Bone marrow (tissue), 2 donors: ENCODE measurements at regions not wholly inside any gene's neighbourhood (a gene's known extent, or its start where the extent isn't known, plus 50 kb on each side); places are given as distances from the start of the nearest gene placed in this dataset.
"Not testable (repeated sequence)": the region's sequence is repeated elsewhere in the genome, so short reads cannot be mapped to it uniquely, and the experiment has no call there.

Experiments
- DNase-seq, 2 donors: peaks; one replicate each; lab custom pipeline; 2025; lab: John Stamatoyannopoulos, UW

DNA sequence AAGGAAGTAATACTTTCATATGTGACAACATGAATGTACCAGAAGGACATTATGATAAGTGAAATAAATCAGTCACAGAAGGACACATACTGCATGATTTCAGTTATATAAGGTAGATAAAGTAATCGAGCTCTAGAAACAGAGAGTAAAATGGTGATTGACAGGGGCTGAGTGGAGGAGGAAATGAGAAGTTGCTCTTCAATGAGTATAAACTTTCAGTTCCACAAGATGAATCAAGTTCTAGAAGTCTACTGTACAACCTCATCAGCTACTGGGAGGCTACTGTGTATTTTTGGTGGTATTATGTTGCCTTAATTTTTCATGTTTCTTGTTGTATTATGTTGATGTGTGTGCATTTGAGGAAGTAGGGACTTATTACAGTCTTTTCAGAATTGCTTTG lies 270.9 kb upstream of the GRIA3 start:
- no peak for DNase-seq

DNA sequence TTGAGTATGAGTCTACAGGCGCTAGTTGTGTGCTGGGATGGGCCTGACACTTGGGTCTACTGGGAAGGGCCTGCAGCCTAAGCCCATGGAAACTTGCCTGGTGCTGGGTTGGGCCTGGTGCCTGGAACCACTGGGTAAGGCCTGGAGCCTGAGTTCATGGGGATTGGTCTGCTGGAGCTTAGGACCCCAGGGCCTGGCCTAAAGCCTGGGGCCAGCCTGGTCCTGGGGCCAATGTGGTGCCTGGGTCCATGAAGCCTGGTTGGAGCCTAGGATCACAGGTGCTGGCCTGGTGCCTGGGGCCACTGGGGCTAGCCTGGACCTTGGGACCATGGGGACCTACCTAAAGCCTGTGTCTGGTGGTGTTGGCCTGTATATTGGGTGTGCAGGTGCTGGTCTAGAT lies 270.3 kb upstream of the GRIA3 start:
- no peak for DNase-seq

DNA sequence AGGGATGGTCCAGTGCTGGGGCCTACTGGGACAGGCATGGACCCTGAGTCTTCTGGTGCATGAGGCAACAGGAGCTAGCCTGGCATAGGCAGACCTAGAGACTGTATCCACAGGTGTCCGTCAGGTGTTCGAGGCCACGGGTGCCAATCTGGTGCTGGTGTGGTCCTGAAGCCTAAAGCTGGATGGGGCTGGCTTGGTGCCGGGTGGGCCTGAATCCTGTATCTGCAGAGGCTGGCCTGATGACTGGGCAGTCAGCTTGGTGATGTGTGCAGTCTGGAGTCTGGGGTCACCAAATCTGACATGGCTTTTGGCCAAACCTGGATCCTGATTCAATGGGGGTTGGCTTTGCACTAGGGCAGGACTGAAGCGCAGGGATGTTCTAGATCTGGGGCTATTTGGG lies 269.8 kb upstream of the GRIA3 start:
- DNase-seq, result no peak

DNA sequence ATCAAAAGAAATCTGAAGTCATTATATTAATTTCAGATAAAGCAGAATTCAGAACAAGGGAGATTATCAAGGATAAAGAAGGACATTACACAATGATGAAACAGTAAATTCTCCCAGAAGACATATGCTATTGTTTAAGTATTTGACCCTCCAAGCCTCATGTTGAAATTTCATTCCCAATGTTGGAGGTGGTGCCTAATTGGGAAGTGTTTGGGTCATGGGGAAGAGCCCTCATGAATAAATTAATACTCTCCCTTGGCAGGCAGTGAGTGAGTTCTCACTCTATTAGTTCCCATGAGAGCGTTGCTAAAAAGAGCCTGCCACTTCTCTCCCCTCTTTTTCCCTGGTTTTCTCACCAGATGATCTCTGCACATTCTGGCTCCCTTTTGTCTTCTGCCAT lies 249.9 kb upstream of the GRIA3 start:
- DNase-seq, result no peak

DNA sequence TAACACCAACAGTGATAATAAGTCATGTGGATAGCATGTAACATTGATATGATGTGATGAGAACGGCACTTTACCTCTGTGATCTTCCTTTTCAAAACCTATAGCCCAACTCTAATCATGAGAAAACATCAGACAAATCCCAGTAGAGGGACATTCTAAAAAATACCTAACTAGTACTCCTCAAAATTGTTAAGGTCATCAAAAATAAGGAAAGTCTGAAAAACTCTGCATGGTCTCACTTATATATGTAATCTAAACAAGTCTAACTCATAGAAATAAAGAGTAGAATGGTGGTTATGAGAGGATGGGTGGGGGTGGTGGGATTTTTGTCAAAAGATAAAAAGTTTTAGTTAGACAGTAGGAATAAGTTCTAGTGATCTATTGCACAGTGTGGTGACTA lies 243.9 kb upstream of the GRIA3 start:
- no peak for DNase-seq

DNA sequence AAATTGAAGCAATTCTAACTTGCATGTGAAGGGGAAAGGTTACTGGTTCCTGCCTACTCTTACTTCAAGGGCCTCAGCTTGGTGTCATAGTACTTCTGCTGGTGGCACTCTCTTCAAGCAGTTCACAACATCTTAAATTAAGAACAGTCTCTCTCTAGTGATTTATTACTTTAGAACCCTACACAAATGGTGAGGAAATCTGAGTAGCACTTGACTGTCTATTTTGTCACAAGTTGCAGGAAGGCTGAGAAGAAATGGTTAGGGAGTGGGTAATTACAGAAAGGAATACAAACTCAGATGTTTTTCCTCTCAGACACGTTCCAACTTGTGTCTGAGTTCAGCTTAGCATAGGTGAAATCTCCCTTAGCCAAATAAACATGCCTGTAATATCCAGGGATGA lies 242.3 kb upstream of the GRIA3 start:
- DNase-seq, result no peak

DNA sequence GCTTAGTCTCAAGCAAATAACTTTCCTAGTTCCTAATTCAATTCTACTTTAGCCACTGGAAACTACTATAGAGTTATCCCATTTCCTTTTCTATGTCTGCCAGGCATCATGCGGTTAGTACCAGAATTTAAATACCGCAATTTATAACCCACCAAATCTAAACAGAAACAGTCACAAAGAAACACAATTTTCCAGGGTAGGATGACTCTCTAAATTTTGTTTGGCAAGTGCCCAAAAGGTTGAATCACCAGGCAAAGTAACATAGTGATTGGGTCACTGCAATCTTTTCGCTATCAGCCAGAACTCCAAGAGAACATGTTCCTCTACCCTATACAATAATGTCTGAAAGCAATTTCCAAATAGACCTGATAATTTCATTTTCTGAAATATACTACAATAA lies 240.2 kb upstream of the GRIA3 start:
- no peak for DNase-seq

DNA sequence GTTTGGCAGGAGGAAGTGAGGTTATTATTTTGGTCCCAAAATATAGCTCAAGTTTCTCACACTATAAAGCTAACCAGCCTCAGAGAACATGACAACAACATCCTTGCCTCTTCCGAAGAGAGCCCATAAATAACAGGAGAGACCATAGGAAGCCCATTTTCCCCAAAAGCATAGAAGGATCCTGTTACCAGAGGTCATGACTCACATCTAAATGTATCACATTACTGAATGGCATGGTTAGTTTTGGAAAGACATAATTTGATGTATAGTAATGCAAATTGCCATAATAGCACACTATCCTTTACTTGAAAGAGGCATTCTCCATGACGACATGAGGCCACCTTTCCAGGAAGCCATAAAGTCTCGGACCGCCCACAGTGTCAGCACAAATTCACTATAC lies 238.8 kb upstream of the GRIA3 start:
- DNase-seq, result no peak

DNA sequence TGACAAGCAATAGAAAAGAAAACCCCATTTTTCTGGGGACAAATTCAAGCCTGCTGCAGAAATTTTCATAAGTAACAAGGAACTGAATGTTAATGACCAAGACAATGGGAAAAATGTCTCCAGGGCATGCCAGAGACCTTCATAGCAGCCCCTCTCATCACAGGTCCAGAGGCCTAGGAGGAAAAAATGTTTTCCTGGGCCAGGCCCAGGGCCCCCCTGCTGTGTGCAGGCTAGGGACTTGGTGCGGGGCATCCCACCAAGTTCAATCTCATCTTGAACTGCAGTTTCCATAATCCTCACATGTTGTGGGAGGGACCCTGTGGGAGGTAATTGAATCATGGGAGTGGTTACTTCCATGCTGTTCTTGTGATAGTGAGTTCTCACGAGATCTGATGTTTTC lies 211.5 kb upstream of the GRIA3 start:
- DNase-seq, result no peak

DNA sequence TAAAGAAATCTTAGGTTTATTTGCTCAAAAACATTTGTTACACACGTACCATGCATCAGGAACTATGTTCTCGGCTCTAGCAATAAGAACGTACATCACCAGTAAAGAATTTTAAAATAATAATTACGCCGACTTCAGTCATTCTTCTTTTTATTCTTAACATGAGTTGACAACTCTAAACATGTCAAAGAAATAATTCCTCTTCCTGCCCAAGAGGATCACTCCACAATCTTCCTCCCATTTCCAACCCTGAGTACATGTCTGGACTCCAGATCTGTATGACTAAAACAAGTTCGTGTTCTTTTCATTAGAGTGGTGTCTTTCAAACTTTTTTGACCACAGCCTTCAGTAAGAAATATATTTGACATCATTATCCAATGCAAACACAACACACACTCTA lies 201.6 kb upstream of the GRIA3 start:
- DNase-seq, result no peak

DNA sequence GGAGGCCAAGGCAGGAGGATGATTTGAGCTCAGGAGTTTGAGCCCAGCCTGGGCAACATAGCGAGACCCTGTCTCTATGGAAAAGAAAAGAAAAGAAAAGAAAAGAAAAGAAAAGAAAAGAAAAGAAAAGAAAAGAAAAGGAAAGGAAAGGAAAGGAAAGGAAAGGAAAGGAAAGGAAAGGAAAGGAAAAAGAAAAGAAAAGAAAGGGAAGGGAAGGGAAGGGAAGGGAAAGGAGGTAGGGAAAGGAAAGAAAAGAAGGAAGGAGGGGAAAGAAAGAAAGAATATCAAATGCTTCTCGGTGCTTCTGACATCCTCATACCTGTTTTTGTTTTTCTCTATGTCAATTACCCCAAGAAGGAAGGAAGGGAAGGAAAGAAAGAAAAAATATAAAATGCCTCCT lies 181.2 kb upstream of the GRIA3 start:
- not testable (repeated sequence) for DNase-seq

DNA sequence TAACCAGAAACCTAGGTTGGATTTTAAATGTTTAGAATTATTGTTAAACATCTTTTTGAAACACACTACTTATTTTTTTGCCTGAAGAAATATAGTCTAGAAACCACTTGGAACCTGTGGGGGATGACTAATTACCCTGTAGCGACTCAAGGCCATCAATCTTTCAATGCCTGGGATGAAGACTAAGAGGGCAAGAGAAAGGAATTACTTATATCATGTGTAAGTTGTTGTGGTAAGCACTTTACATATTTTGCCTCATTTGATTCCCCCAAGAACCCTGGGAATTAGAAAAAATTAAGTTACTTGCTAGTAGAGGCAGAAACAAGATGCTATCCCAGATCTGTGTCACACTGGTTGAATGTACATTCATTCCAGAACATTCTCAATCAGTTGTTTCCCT lies 170.9 kb upstream of the GRIA3 start:
- no peak for DNase-seq

DNA sequence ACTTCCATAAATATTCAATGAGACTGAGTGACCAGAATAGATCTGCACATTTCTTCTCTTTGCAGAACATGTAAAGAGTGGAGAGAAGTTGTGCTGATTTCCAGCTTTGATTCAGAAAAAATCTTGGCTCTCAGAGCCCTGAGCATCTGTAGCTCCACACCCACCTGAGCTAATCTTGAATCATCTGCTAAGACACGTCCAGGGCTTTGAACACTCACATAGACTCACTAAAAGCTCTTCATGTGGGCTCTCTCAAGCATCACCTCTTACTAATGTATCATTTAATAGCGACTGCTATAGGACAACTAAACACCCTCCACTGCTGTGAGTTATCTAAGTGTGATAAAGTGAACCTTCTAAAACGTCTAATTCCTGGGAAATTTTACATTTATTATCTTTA lies 147.7 kb upstream of the GRIA3 start:
- no peak for DNase-seq

DNA sequence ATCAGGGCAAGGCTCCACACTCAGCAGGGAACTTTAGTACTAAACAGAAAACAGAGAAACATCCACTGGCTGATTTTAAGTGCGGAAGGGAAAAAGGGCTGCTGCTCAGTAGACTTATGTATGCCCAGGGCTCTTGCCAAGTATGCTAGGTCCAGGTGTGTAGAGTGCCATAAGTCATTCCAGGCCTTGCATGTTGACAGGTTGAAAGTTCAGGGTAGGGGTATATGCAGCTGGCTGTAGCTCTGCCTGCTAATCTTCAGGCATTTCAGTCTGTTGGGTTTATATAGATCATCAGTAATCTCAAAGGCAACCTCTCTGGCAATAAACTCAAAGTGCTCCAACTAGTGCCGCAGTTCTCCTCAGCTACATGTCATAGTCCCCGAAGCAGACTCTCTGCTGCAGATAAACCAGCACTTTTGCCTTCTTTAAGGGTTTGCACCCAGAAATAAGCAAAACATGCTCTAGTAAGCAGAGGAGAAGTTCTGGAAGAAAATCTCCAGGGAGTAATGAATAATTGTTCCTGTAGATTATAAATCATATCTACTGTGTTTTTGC lies 134.9 kb upstream of the GRIA3 start:
- no peak for DNase-seq

DNA sequence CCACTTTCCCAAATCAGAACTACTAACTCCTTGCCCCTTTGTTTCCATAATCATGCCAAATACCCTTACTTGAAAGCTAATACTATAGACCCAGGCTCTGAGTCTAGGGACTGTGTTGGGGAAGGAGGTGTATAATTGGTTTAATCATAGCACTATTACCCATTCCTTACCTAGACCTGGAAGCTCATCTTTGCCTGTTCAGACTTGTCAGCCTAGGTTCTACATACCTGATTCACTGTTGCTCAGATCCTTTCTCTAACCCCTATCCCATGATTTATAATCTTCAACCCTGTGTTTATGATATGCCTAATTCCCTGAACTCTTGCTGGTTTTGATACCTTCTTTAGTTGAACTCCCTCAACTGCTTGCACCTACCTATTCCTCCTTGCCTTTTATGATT lies 123.1 kb upstream of the GRIA3 start:
- DNase-seq, result no peak

DNA sequence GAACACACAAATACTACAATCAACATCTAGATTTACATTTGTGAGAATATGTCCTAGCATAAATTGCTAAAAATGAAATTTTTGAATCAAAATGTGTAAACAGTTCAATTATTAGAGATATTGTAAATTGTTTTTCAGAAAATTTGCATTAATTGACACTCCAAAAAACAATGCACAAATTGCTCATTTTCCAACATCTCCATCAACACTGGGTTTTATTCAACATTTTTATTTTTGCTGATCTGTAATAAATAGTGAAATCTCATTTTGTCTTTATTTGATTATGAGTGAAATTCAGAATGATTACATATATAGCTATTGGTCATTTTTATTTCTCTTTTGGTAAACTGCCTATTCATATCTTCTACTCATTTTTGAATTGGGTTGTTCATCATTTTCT lies 120.0 kb upstream of the GRIA3 start:
- DNase-seq, result no peak

DNA sequence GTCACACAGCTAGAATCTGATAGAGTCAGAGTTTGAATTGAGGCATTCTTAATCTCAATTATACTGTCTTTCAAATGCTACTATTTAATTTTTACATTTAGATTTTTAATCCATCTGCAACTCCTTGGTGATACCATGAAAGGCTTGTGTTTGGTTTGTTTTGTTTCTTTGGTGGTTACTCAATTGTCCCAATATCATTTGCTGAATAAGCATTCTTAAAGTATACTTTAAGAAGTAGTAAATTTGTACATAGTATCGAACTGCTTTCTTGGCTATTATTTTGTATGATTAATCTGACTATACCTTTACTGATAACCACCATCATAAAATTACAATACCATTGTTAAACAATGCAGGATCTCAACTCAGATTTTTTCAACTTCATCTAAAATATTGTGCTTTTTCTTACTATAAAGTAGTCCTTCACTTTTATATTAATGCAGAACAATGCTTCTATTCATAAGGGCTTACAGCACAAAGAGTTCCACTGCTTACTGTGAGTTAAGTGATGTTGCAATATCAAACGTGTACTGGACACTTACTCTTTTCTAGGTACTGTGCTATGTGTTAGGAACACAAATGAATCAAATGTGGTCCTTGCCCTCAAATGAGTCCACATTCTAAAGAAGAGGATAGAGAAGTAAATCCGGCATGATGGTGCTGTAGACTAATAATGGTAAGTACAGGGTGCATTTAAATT lies 111.2 kb upstream of the GRIA3 start:
- DNase-seq, result no peak

DNA sequence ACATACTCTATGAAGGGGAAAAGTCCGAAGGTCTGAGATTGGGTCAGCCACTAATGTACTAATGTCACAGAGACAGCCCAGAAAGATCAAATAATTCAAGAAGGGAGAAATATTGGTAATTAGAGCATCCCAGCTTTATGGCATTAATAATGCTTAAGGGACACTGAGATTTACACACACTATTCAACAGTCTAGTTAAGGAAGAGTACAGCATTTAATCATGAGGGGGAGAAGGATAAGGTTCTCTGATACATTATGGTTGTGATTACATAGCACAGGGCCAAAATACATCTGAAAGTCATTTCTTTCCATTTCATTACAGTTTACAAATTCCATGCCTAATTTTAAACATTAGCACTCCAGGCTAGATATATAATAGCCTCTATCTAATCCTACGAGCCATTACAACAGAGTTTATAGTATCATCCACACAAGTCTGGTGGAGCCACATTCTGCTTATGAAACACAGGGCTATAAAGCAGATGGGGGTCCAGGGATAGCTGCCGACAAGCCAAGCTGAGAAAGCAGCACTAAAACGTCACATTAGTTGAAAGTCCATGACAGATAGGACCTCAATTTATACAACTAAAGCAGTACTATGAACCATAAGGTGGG lies 108.0 kb upstream of the GRIA3 start:
- DNase-seq, result no peak

DNA sequence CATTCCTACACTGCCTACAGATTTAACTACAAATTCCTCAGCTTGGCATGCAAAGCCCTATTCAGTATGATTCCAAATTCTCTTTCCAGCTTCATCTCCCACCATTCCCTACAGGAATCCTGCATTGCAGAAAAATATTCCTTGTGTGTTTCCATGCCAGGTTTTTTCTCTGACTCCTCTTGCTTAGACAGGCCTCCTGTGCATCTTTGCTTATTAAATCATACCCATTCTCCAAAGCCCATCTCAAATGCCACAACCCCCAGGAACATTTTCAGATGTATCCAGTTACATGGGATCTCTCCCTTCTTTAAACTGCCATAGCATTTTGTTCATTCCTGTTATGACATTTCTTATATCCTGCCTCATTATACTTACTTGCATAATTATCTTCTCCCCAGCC lies 106.4 kb upstream of the GRIA3 start:
- DNase-seq, result no peak

DNA sequence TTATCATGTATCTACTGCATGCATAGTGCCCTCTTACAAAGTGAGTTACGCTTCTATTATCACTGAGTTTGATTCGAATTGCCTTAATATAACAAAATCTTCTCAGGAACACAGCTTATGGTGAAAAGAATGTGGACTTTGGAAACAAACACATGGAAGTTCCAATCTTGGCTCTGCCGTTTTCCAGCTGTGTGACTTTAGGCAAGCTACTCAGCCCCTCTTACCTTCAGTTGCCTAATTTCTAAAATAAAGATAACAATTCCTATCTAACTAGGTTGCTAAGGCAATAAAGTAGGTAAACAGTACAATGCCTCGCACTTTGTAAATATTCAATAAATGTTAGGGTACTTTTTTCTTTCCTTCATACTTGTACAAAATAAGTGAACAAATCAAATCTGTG lies 104.0 kb upstream of the GRIA3 start:
- no peak for DNase-seq

DNA sequence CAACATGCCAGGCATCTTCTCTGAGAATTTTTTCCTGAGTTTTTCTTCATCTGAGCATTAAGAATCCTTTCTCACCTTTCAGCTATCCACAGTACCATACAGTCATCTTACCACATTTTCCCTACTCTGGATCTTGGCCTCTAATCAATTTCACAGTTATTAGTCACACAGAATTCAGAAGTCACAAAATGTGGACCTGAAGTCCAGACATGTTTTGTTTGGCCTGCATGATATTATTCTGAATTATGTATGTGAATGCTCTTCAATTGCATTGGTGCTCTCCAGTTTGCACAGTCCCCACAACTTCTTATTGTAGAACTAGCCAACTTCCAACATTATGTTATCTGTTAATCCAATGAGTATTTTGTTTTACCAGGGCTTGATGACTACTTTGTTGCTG lies 102.3 kb upstream of the GRIA3 start:
- DNase-seq, result no peak

DNA sequence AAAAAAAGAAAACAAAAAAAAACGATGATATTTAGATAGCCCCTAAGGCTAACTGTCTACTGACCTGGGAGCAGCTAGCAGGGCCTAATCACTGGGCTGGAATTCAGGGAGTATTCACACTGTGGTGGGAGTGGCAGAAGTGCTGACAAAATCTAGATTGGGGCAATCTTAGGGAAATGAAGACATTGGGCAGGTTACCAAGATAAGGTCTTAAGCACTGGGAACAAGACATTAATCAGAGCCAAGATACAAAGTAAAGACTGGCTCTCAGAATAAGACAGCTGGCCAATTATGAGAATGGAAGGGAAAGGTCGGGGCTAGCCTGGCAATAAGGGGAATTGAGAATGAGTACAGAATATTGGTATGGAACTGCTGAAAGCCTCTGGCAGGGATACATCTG lies 100.2 kb upstream of the GRIA3 start:
- no peak for DNase-seq

DNA sequence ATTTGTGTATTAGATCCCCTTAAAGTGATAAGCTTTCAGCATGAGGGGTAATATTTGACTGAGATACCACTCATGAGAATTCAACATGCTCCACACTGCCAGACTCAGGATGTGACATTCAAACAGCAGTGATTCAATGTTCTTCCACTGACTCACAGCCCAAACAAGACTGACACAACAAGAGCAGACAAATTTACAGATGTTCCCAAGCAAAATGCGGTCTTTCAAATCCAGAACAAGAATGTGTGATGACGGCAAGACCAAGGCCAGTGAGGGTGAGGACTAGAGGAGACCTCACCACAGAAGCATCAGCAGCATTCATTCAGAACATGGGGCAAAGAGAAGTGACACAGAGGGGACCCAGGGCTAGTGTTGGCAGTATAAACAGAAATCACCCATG lies 99.3 kb upstream of the GRIA3 start:
- DNase-seq, result no peak

DNA sequence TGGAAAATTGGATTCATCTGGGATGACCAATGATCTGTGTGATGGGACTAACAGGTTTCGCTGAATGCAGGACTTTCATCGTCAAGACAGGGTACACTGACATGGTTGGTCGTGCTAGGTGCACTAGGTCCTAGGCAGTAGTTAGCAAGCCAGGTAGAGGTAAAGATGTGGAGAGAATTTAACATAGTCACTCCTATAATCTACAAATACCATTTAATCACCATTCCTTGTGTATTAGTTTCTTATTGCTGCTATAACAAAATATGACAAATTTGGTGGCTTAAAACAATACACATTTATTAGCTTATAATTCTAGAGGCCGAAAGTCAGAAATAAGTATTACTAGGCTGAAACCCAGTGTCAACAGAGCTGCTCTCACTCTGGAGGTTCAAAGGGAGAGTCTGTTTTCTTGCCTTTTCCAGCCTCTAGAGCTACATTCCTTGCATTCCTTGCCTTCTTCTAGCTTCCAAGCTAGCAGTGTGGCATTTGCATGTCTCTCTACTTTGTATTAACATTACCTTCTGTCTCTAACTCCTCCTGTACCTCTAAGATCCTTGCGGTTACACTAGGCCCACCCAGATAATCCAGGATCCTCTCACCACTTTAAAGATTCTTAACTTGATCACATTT lies 98.7 kb upstream of the GRIA3 start:
- DNase-seq, result no peak
